ENCODE measurements at regions not wholly inside any gene's neighbourhood (a gene's known extent, or its start where the extent isn't known, plus 50 kb on each side); places are given as distances from the start of the nearest gene placed in this dataset.

GRCh38 chr3:117572786-117573185 is 863.2 kb downstream of the TUSC7 start (continued):
- no peak for TF ChIP-seq PATZ1 (CRISPR knock-in tag; IDR thresholded peaks at IDR 0.05; ENCODE audit: borderline replicate concordance)

- no peak for ATAC-seq
- TF ChIP-seq TSHZ2 (CRISPR knock-in tag; IDR thresholded peaks at IDR 0.05) (no peak), POU6F1 (CRISPR knock-in tag; IDR thresholded peaks at IDR 0.05; ENCODE audit: borderline replicate concordance, low read depth) (no peak), ZNF70 (CRISPR knock-in tag; IDR thresholded peaks at IDR 0.05) (no peak), ZFP3 (CRISPR knock-in tag; IDR thresholded peaks at IDR 0.05) (no peak), ESRRG (CRISPR knock-in tag; IDR thresholded peaks at IDR 0.05) (no peak), TCF4 (CRISPR knock-in tag; IDR thresholded peaks at IDR 0.05; ENCODE audit: borderline replicate concordance) (no peak), ZNF8 (CRISPR knock-in tag; IDR thresholded peaks at IDR 0.05) (no peak), RARB (CRISPR knock-in tag; IDR thresholded peaks at IDR 0.05) (no peak), ZNF565 (CRISPR knock-in tag; conservative IDR thresholded peaks at IDR 0.05; ENCODE audit: low read depth) (no peak), CSRNP3 (CRISPR knock-in tag; IDR thresholded peaks at IDR 0.05) (no peak), ARNTL (CRISPR knock-in tag; IDR thresholded peaks at IDR 0.05; ENCODE audit: borderline replicate concordance, low read depth) (no peak), ISL1 (CRISPR knock-in tag; IDR thresholded peaks at IDR 0.05) (no peak), CREB5 (CRISPR knock-in tag; IDR thresholded peaks at IDR 0.05; ENCODE audit: low read depth) (no peak)
These were observed 871.2 kb downstream of the TUSC7 start for GRCh38 chr3:117580806-117581205.

GRCh38 chr3:117586161-117586560 is 876.6 kb downstream of the TUSC7 start:
- no peak for TF ChIP-seq ZC3H10 (CRISPR knock-in tag; IDR thresholded peaks at IDR 0.05)
- TF ChIP-seq ZNF8 (CRISPR knock-in tag; IDR thresholded peaks at IDR 0.05): no peak
- TF ChIP-seq PPARA (CRISPR knock-in tag; IDR thresholded peaks at IDR 0.05; ENCODE audit: borderline replicate concordance): no peak
- no peak for TF ChIP-seq ARNTL (CRISPR knock-in tag; IDR thresholded peaks at IDR 0.05; ENCODE audit: borderline replicate concordance, low read depth)

GRCh38 chr3:117587416-117587815 is 877.8 kb downstream of the TUSC7 start:
- TF ChIP-seq PATZ1 (CRISPR knock-in tag; IDR thresholded peaks at IDR 0.05; ENCODE audit: borderline replicate concordance) (no peak), ZNF8 (CRISPR knock-in tag; IDR thresholded peaks at IDR 0.05) (no peak), ZC3H10 (CRISPR knock-in tag; IDR thresholded peaks at IDR 0.05) (no peak), OSR1 (CRISPR knock-in tag; IDR thresholded peaks at IDR 0.05) (no peak), ZNF565 (CRISPR knock-in tag; conservative IDR thresholded peaks at IDR 0.05; ENCODE audit: low read depth) (no peak), CREB5 (CRISPR knock-in tag; IDR thresholded peaks at IDR 0.05; ENCODE audit: low read depth) (no peak), ESRRG (CRISPR knock-in tag; IDR thresholded peaks at IDR 0.05) (no peak), TSHZ2 (CRISPR knock-in tag; IDR thresholded peaks at IDR 0.05) (no peak), TOX (CRISPR knock-in tag; IDR thresholded peaks at IDR 0.05; ENCODE audit: borderline replicate concordance) (no peak)
- ATAC-seq: no peak

More at GRCh38 chr3:117586161-117586560, 876.6 kb downstream of the TUSC7 start:
- ATAC-seq: no peak

Measured in SK-N-SH treated with all-trans-retinoic acid at 6 μM for 48 hours (cell line).